Upper lobe of left lung (tissue), 4 donors: ENCODE measurements at regions not wholly inside any gene's neighbourhood (a gene's known extent, or its start where the extent isn't known, plus 50 kb on each side); places are given as distances from the start of the nearest gene placed in this dataset.
"Not testable (repeated sequence)": the region's sequence is repeated elsewhere in the genome, so short reads cannot be mapped to it uniquely, and the experiment has no call there.

Source experiments
- EP300 ChIP-seq, 4 donors: sonication (generic); formaldehyde crosslinking; IDR thresholded peaks; one replicate each; pipeline ENCODE4 v1.5.1; 2017; ENCODE audit warnings: antibody characterized with exemption in 4 of 4, control low read depth in 2 of 4
- POLR2A ChIP-seq, 4 donors: fragments of 450-650 bp; IDR thresholded peaks; one replicate each; pipeline ENCODE4 v1.5.1; 2016 to 2017; ENCODE audit warnings: antibody characterized with exemption in 4 of 4, mild to moderate bottlenecking in 2 of 4
- POLR2AphosphoS5 ChIP-seq, 2 donors: sonication (generic); formaldehyde crosslinking; IDR thresholded peaks; one replicate each; pipeline ENCODE4 v1.5.1; 2017; ENCODE audit warnings: antibody characterized with exemption in 2 of 2

GRCh38 chrX:82812902-82813301, 695.2 kb upstream of the POU3F4 start:
- TF ChIP-seq EP300, POLR2A, POLR2AphosphoS5 (IDR thresholded peaks at IDR 0.05): not testable (repeated sequence)
